GM18868 (cell line): ENCODE measurements at regions not wholly inside any gene's neighbourhood (a gene's known extent, or its start where the extent isn't known, plus 50 kb on each side); places are given as distances from the start of the nearest gene placed in this dataset.
"Not testable (repeated sequence)": the region's sequence is repeated elsewhere in the genome, so short reads cannot be mapped to it uniquely, and the experiment has no call there.

ENCODE experiments used
- ATAC-seq: cut with Tn5 transposase; IDR thresholded peaks from one replicate; pipeline ENCODE4 v1.9.1; 2021; ENCODE audit warnings: mild to moderate bottlenecking, moderate library complexity; ENCODE audit not compliant: unreplicated experiment

- ATAC-seq = no peak
Measured at GRCh38 chr14:37650356-37651037, 55.1 kb downstream of the TTC6 start.

GRCh38 chr14:37652042-37652441 lies 56.6 kb downstream of the TTC6 start:
- ATAC-seq = no peak

DNA sequence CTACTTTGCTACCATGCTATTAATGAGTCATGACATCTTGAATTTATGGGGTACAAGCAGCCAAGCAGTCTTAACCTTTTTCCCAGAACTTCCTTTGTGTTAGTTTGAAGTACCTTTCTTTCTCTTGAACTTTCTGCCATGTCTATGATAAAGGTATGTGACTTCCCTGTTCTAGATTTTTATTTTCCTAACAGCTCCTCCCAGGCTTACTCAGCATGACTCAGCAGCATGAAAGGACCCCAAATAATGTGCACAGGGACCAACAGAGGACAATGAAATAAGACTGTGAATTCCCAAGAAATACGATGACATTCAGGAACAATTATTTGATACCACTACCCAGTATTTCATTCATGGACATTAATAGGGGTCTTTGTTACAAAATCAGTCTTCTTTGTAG lies 60.0 kb downstream of the TTC6 start:
- no peak for ATAC-seq

DNA sequence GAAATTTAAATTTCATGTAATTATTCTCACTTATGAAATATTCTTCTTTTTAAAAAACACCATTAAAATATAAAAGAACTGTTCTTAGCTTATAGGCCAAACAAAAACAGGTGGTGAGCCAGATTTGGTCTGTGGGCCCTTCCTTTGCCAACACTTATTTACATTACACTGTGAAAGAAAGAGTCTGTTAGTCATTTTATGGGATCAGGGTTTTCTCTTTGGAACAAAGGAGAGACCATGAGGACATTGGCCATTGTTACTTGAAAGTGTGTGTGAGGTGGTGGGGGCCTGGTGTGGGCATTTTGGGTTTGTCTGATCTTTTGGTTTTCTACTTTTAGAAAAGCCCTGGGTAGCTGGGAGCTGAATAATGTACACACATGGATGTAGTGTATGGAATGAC lies 62.7 kb downstream of the TTC6 start:
- ATAC-seq = no peak

DNA sequence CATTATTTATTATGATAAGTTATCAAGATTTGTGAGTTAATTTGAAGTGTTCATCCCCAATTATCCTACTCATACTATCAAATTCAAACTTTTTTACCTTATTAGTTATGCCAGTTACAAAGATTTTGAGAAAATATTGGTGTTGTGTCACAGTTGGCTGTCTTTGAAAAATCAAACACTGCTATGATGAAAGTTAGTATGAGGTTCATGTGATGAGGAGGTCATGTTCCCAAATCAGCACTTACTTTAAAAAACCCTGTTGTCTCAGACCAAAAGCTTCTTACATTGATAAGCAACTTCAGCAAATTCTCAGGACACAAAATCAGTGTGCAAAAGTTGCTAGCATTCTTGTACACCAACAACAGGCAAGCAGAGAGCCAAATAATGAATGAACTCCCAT lies 68.1 kb downstream of the TTC6 start:
- no peak for ATAC-seq

DNA sequence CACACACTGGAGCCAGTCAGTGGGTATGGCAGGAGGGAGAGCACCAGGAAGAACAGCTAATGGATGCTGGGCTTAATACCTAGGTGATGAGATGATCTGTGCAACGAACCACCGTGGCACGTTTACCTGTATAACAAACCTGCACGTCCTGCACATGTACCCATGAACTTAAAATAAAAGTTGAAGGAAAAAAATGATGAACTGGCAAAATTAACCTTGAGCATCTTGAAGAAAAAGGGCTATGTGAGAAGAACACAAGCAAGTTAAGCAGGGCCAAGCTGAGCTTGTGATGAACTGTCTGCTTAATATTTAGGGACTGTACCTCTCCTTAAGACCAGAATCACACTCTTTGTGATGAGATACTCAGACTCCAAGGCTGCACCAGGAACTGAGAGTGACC lies 70.0 kb downstream of the TTC6 start:
- ATAC-seq = no peak

- no peak for ATAC-seq
Measured at GRCh38 chr14:37665951-37666350, 70.5 kb downstream of the TTC6 start.

- ATAC-seq = no peak
Measured at GRCh38 chr14:37668646-37669045, 73.2 kb downstream of the TTC6 start.

- ATAC-seq = no peak
Measured at GRCh38 chr14:37669242-37669641, 73.8 kb downstream of the TTC6 start.

- no peak for ATAC-seq
Measured at GRCh38 chr14:37673439-37673838, 78.0 kb downstream of the TTC6 start.

- no peak for ATAC-seq
Measured at GRCh38 chr14:37678916-37679315, 83.5 kb downstream of the TTC6 start.

GRCh38 chr14:37681486-37681885 lies 86.1 kb downstream of the TTC6 start:
- ATAC-seq = no peak

- ATAC-seq = not testable (repeated sequence)
Measured at GRCh38 chr14:37692680-37693079, 97.3 kb downstream of the TTC6 start.

GRCh38 chr14:37693420-37693819 lies 98.0 kb downstream of the TTC6 start:
- ATAC-seq = not testable (repeated sequence)

- no peak for ATAC-seq
Measured at GRCh38 chr14:37695866-37696265, 100.4 kb downstream of the TTC6 start.

- no peak for ATAC-seq
Measured at GRCh38 chr14:37697489-37698121, 102.2 kb downstream of the TTC6 start.

- no peak for ATAC-seq
Measured at GRCh38 chr14:37698840-37699777, 103.7 kb downstream of the TTC6 start.

DNA sequence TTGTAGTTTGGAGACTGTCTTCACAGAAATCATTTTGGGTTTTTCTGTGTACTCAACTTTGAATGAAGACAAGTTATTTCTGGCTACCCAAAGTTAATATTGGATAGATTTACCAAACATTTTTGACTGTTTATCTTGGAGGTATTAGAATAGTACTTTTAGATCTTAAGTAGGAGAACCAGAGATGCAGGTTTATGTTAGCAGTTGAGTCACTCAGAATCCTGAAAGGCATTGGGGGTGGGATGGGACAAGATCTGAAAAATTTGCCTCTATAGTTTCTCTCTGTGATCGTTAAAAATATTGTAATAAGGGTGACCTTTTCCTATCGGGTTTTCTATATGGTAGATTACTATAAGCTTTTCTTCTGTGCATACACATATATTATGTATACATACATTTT lies 112.3 kb downstream of the TTC6 start:
- ATAC-seq = no peak

DNA sequence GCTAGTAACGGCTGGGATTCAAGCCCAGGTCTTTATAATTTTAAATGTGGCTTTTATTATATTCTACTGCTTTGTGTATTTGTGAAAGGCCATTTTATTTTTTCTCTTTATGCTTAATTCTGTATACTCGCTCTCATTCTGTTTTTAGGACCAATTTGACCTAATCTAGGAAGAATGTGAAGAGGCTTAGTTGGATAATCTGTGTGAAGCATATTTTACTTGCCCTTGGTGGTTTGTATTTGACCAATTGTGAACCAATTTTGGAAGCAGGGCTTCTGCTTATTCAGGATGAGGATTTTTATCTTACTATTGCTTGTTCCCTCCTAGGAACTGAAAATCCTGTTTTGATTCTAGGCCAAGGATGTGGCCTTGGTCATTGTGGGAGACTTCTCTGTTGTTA lies 113.1 kb downstream of the TTC6 start:
- no peak for ATAC-seq

DNA sequence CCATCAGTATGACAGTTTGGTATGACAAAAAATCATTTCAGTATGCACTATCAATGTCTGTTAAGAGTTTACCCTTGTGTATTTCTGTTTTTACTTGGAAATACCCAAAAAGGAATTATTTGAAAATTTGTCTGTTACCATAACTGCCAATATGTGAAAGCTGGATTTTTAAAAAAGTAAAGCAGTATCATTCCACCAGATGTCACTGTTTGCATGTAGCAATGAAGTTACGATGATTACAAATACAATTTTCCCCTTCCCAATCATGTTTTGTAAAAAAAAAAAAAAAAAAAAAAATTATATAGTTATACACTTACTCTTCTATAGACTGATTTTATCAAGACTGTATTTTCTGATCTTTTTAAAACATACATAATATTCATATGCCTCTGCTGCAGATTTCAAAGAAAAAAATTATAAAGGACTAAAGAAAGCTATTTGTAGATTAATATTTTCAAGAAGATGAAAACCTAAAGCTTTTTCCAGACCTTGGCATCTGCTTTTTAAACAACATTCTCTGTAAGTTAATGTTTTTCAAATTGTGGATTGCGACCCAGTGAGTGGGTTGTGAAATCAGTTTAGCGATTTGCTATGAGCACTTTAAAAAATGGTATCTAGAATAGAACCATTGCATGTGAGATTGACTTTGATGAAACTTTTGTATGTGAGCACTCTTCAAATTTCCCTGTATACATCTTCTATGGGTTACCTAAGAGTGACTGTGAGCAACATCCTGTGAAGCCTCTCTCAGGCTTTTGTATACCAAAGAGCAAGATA lies 114.2 kb downstream of the TTC6 start:
- ATAC-seq = no peak

DNA sequence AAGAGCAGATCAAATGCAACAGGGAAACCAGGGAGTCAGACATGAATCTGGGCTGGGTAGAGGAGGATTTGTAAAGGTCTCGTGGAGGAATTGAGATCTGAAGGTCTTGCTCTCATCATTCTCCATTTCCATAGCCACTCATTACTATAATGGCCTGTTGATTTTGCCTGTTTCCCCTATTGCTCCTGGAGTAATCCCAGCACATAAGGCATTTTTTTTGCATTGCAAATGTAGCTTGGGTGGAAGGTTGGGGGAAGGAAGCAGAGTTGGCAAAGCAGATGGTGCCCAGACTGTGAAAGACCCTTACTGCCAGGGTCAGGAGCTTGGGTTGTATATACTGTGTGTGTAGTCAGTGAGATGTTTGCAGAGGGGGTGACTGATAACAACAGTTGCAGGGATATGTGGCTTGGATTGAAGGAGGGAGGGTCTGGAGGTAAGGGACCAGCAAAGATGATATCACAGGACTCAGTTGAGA lies 116.0 kb downstream of the TTC6 start:
- no peak for ATAC-seq
